ENCODE measurements at regions not wholly inside any gene's neighbourhood (a gene's known extent, or its start where the extent isn't known, plus 50 kb on each side); places are given as distances from the start of the nearest gene placed in this dataset.

DNA sequence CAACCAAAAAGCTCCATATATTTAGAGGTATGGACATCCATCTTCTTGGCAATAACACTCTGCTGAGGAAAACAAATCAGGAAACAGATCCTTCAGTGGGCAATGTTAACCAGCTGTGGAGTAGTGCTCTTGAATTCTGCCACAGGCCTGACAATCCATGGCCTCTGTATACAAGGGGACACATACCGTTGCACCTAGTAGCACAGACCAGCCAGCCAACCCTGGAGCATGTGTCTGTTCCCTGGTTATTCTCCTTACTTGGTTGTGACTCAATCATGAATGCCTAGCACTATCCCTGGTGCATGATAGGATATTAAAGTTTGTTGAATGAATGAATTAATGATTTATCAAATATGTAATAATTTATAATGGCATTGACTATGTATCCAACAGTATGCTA lies 261.4 kb upstream of the MGAT5 start:
- in situ Hi-C loops (cut with MboI) (no loop called here), intact Hi-C loops (cut with micrococcal nuclease; ENCODE audit: unreplicated experiment) (no loop called here)
- Histone ChIP-seq H3K27ac (ENCODE audit: control insufficient read depth, insufficient read depth) (no peak overlapping the region), H3K4me2 (ENCODE audit: control insufficient read depth, insufficient read depth) (no peak overlapping the region), H3K9ac (ENCODE audit: control insufficient read depth, insufficient read depth, low read length) (no peak overlapping the region), H4K20me1 (ENCODE audit: control insufficient read depth, insufficient read depth) (no peaks in the 10 kb centered on the region), H2AFZ (ENCODE audit: control insufficient read depth, low read depth, low read length) (no peak overlapping the region), H3K36me3 (ENCODE audit: control insufficient read depth in 2 of 2, insufficient read depth in 2 of 2, low read length in 1 of 2) (no peaks in the 10 kb centered on the region), H3K4me3 (no peak overlapping the region), H3K4me1 (ENCODE audit: control insufficient read depth, insufficient read depth, low read length) (no peaks in the 10 kb centered on the region), H3K79me2 (ENCODE audit: control insufficient read depth, insufficient read depth, low read length) (no peaks in the 10 kb centered on the region), H3K27me3 (replicated peaks in 1 of 2; ENCODE audit: control insufficient read depth in 2 of 2, insufficient read depth in 2 of 2, low read length in 1 of 2) (no peaks in the 10 kb centered on the region), H3K9me3 (replicated peaks; ENCODE audit: control insufficient read depth, insufficient read depth, low read length) (no peaks in the 10 kb centered on the region)
- ATAC-seq (no peak), FAIRE-seq (no peak), DNase-seq (ENCODE audit: low read depth, low spot score) (no peak)
- TF ChIP-seq TARDBP (IDR thresholded peaks at IDR 0.05; ENCODE audit: borderline replicate concordance), result no peak
- TF ChIP-seq FOS (IDR thresholded peaks at IDR 0.05; ENCODE audit: borderline replicate concordance, extremely low read depth, insufficient read length), result no peak
- TF ChIP-seq, protein P1, sequence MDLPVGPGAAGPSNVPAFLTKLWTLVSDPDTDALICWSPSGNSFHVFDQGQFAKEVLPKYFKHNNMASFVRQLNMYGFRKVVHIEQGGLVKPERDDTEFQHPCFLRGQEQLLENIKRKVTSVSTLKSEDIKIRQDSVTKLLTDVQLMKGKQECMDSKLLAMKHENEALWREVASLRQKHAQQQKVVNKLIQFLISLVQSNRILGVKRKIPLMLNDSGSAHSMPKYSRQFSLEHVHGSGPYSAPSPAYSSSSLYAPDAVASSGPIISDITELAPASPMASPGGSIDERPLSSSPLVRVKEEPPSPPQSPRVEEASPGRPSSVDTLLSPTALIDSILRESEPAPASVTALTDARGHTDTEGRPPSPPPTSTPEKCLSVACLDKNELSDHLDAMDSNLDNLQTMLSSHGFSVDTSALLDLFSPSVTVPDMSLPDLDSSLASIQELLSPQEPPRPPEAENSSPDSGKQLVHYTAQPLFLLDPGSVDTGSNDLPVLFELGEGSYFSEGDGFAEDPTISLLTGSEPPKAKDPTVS (IDR thresholded peaks at IDR 0.05; ENCODE audit: low read depth, low read length), result no peak
- no peak for TF ChIP-seq RCOR1 (conservative IDR thresholded peaks at IDR 0.05; ENCODE audit: low read depth, low read length)
- no peak for TF ChIP-seq IKZF1 (conservative IDR thresholded peaks at IDR 0.05)
- TF ChIP-seq PML (IDR thresholded peaks at IDR 0.05; ENCODE audit: low read length), result no peak
- TF ChIP-seq ZNF274 (IDR thresholded peaks at IDR 0.05; ENCODE audit: insufficient read depth, insufficient read length), result no peak
- TF ChIP-seq, protein P2, sequence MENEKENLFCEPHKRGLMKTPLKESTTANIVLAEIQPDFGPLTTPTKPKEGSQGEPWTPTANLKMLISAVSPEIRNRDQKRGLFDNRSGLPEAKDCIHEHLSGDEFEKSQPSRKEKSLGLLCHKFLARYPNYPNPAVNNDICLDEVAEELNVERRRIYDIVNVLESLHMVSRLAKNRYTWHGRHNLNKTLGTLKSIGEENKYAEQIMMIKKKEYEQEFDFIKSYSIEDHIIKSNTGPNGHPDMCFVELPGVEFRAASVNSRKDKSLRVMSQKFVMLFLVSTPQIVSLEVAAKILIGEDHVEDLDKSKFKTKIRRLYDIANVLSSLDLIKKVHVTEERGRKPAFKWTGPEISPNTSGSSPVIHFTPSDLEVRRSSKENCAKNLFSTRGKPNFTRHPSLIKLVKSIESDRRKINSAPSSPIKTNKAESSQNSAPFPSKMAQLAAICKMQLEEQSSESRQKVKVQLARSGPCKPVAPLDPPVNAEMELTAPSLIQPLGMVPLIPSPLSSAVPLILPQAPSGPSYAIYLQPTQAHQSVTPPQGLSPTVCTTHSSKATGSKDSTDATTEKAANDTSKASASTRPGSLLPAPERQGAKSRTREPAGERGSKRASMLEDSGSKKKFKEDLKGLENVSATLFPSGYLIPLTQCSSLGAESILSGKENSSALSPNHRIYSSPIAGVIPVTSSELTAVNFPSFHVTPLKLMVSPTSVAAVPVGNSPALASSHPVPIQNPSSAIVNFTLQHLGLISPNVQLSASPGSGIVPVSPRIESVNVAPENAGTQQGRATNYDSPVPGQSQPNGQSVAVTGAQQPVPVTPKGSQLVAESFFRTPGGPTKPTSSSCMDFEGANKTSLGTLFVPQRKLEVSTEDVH (IDR thresholded peaks at IDR 0.05; ENCODE audit: low read depth, partially characterized antibody), result no peak
- TF ChIP-seq MYB (IDR thresholded peaks at IDR 0.05; ENCODE audit: borderline replicate concordance, low read depth, low read length), result no peak
- TF ChIP-seq EP300 (IDR thresholded peaks at IDR 0.05; ENCODE audit: borderline replicate concordance in 1 of 2, control insufficient read depth in 1 of 2, low read depth in 2 of 2, low read length in 2 of 2), result no peak
- TF ChIP-seq NR2C2 (IDR thresholded peaks at IDR 0.05; ENCODE audit: borderline replicate concordance, control insufficient read depth, insufficient read length, low read depth), result no peak
- ChIA-PET RAD21 (ENCODE audit: unreplicated experiment) (no interaction called here), CTCF (no interaction called here), SMC1A (ENCODE audit: uncharacterized antibody, unreplicated experiment) (no interaction called here), POLR2A (no interaction called here)
- 0% methylated on average over 1 of the region's 1 CpG for WGBS (ENCODE audit: insufficient coverage, insufficient replicate concordance, low lambda C conversion rate, missing lambda C conversion rate)
- no TSS peak for BruUV-seq (replicated peaks)

Data from GM12878 (cell line).